SIG-M5 (cell line): ENCODE measurements at regions not wholly inside any gene's neighbourhood (a gene's known extent, or its start where the extent isn't known, plus 50 kb on each side); places are given as distances from the start of the nearest gene placed in this dataset.

Source experiments
- DNase-seq: peaks from one replicate; lab custom pipeline; 2025; lab: John Stamatoyannopoulos, UW

- no peak for DNase-seq
These were observed 609.5 kb upstream of the UBE2E2 start for GRCh38 chr3:22593638-22594037.

GRCh38 chr3:22594990-22595389 is 608.1 kb upstream of the UBE2E2 start:
- DNase-seq = no peak

- no peak for DNase-seq
These were observed 596.7 kb upstream of the UBE2E2 start for GRCh38 chr3:22606461-22606860.

GRCh38 chr3:22606938-22607337 is 596.2 kb upstream of the UBE2E2 start:
- DNase-seq = no peak

- DNase-seq = no peak
These were observed 595.0 kb upstream of the UBE2E2 start for GRCh38 chr3:22608093-22608492.

GRCh38 chr3:22608721-22609120 is 594.4 kb upstream of the UBE2E2 start:
- DNase-seq = no peak

GRCh38 chr3:22609139-22609538 is 594.0 kb upstream of the UBE2E2 start:
- DNase-seq = no peak

- no peak for DNase-seq
These were observed 590.2 kb upstream of the UBE2E2 start for GRCh38 chr3:22612927-22613326.

- DNase-seq = no peak
These were observed 587.3 kb upstream of the UBE2E2 start for GRCh38 chr3:22615790-22616189.

- DNase-seq = no peak
These were observed 585.8 kb upstream of the UBE2E2 start for GRCh38 chr3:22617372-22617771.

- DNase-seq = no peak
These were observed 582.6 kb upstream of the UBE2E2 start for GRCh38 chr3:22620498-22620897.

- DNase-seq = no peak
These were observed 581.8 kb upstream of the UBE2E2 start for GRCh38 chr3:22621205-22621809.

- DNase-seq = no peak
These were observed 575.1 kb upstream of the UBE2E2 start for GRCh38 chr3:22627993-22628499.

- DNase-seq = no peak
These were observed 570.6 kb upstream of the UBE2E2 start for GRCh38 chr3:22632536-22632935.

- no peak for DNase-seq
These were observed 568.7 kb upstream of the UBE2E2 start for GRCh38 chr3:22634433-22634832.

- no peak for DNase-seq
These were observed 543.3 kb upstream of the UBE2E2 start for GRCh38 chr3:22659651-22660475.

GRCh38 chr3:22660606-22661005 is 542.5 kb upstream of the UBE2E2 start:
- no peak for DNase-seq

GRCh38 chr3:22661121-22661700 is 541.9 kb upstream of the UBE2E2 start:
- DNase-seq = no peak

- DNase-seq = no peak
These were observed 537.6 kb upstream of the UBE2E2 start for GRCh38 chr3:22665528-22665927.

GRCh38 chr3:22666736-22667135 is 536.4 kb upstream of the UBE2E2 start:
- DNase-seq = no peak

- no peak for DNase-seq
These were observed 531.3 kb upstream of the UBE2E2 start for GRCh38 chr3:22671848-22672247.

- no peak for DNase-seq
These were observed 518.4 kb upstream of the UBE2E2 start for GRCh38 chr3:22684739-22685138.

- DNase-seq = no peak
These were observed 517.5 kb upstream of the UBE2E2 start for GRCh38 chr3:22685597-22685996.
